ENCODE measurements at regions not wholly inside any gene's neighbourhood (a gene's known extent, or its start where the extent isn't known, plus 50 kb on each side); places are given as distances from the start of the nearest gene placed in this dataset.

GRCh38 chr9:90162326-90162725 lies 480.3 kb downstream of the DIRAS2 start:
- no peak for TF ChIP-seq GATA2 (IDR thresholded peaks at IDR 0.05; ENCODE audit: low read depth, low read length)
- no peak for TF ChIP-seq GATA3 (IDR thresholded peaks at IDR 0.05; ENCODE audit: low read depth, low read length)

- TF ChIP-seq GATA2 (IDR thresholded peaks at IDR 0.05; ENCODE audit: low read depth, low read length): no peak
- no peak for TF ChIP-seq GATA3 (IDR thresholded peaks at IDR 0.05; ENCODE audit: low read depth, low read length)
Measured at GRCh38 chr9:90162819-90163218, 479.8 kb downstream of the DIRAS2 start.

GRCh38 chr9:90165281-90165680 lies 477.3 kb downstream of the DIRAS2 start:
- TF ChIP-seq GATA3 (IDR thresholded peaks at IDR 0.05; ENCODE audit: low read depth, low read length) (no peak), GATA2 (IDR thresholded peaks at IDR 0.05; ENCODE audit: low read depth, low read length) (no peak)

- TF ChIP-seq GATA2 (IDR thresholded peaks at IDR 0.05; ENCODE audit: low read depth, low read length) (no peak), GATA3 (IDR thresholded peaks at IDR 0.05; ENCODE audit: low read depth, low read length) (no peak)
Measured at GRCh38 chr9:90167914-90168313, 474.7 kb downstream of the DIRAS2 start.

GRCh38 chr9:90169490-90169889 lies 473.1 kb downstream of the DIRAS2 start:
- TF ChIP-seq GATA3 (IDR thresholded peaks at IDR 0.05; ENCODE audit: low read depth, low read length) (no peak), GATA2 (IDR thresholded peaks at IDR 0.05; ENCODE audit: low read depth, low read length) (no peak)

GRCh38 chr9:90175257-90175656 lies 467.4 kb downstream of the DIRAS2 start:
- no peak for TF ChIP-seq GATA3 (IDR thresholded peaks at IDR 0.05; ENCODE audit: low read depth, low read length)
- no peak for TF ChIP-seq GATA2 (IDR thresholded peaks at IDR 0.05; ENCODE audit: low read depth, low read length)

GRCh38 chr9:90175865-90176264 lies 466.8 kb downstream of the DIRAS2 start:
- TF ChIP-seq GATA3 (IDR thresholded peaks at IDR 0.05; ENCODE audit: low read depth, low read length): no peak

- TF ChIP-seq GATA3 (IDR thresholded peaks at IDR 0.05; ENCODE audit: low read depth, low read length) (no peak), GATA2 (IDR thresholded peaks at IDR 0.05; ENCODE audit: low read depth, low read length) (no peak)
Measured at GRCh38 chr9:90176901-90177300, 465.7 kb downstream of the DIRAS2 start.

GRCh38 chr9:90180381-90180780 lies 462.2 kb downstream of the DIRAS2 start:
- no peak for TF ChIP-seq GATA3 (IDR thresholded peaks at IDR 0.05; ENCODE audit: low read depth, low read length)
- no peak for TF ChIP-seq GATA2 (IDR thresholded peaks at IDR 0.05; ENCODE audit: low read depth, low read length)

GRCh38 chr9:90188656-90189055 lies 454.0 kb downstream of the DIRAS2 start:
- TF ChIP-seq GATA3 (IDR thresholded peaks at IDR 0.05; ENCODE audit: low read depth, low read length) (no peak), GATA2 (IDR thresholded peaks at IDR 0.05; ENCODE audit: low read depth, low read length) (no peak)

- no peak for TF ChIP-seq GATA2 (IDR thresholded peaks at IDR 0.05; ENCODE audit: low read depth, low read length)
- no peak for TF ChIP-seq GATA3 (IDR thresholded peaks at IDR 0.05; ENCODE audit: low read depth, low read length)
Measured at GRCh38 chr9:90189306-90189705, 453.3 kb downstream of the DIRAS2 start.

GRCh38 chr9:90198956-90199355 lies 443.7 kb downstream of the DIRAS2 start:
- TF ChIP-seq GATA2 (IDR thresholded peaks at IDR 0.05; ENCODE audit: low read depth, low read length): no peak
- no peak for TF ChIP-seq GATA3 (IDR thresholded peaks at IDR 0.05; ENCODE audit: low read depth, low read length)

- TF ChIP-seq GATA2 (IDR thresholded peaks at IDR 0.05; ENCODE audit: low read depth, low read length) (no peak), GATA3 (IDR thresholded peaks at IDR 0.05; ENCODE audit: low read depth, low read length) (no peak)
Measured at GRCh38 chr9:90201766-90202165, 440.9 kb downstream of the DIRAS2 start.

GRCh38 chr9:90204128-90204831 lies 438.3 kb downstream of the DIRAS2 start:
- no peak for TF ChIP-seq GATA3 (IDR thresholded peaks at IDR 0.05; ENCODE audit: low read depth, low read length)
- TF ChIP-seq GATA2 (IDR thresholded peaks at IDR 0.05; ENCODE audit: low read depth, low read length): no peak

- TF ChIP-seq GATA3 (IDR thresholded peaks at IDR 0.05; ENCODE audit: low read depth, low read length): no peak
- TF ChIP-seq GATA2 (IDR thresholded peaks at IDR 0.05; ENCODE audit: low read depth, low read length): no peak
Measured at GRCh38 chr9:90219548-90220118, 423.0 kb downstream of the DIRAS2 start.

Measured in SH-SY5Y (cell line).